Upper lobe of left lung (tissue), 6 donors: ENCODE measurements at regions not wholly inside any gene's neighbourhood (a gene's known extent, or its start where the extent isn't known, plus 50 kb on each side); places are given as distances from the start of the nearest gene placed in this dataset.

Experiments
- ATAC-seq, 2 donors: fragments of 200-7000 bp; cut with Tn5 transposase; one replicate each; pipeline ENCODE4 v1.9.1; 2022; ENCODE audit warnings: mild to moderate bottlenecking in 2 of 2, moderate library complexity in 2 of 2; ENCODE audit not compliant: low FRiP score in 2 of 2
- DNase-seq, 2 donors: peaks; one replicate each; pipeline ENCODE4 v3.0.0-alpha.2; 2019 to 2020
- H3K27ac ChIP-seq, 4 donors: fragments of 200-600 bp; sonication (generic); one replicate each; pipeline ENCODE4 v1.5.1; 2016 to 2019
- H3K27me3 ChIP-seq, 4 donors: fragments of 200-600 bp; sonication (generic); one replicate each; pipeline ENCODE4 v1.5.1; 2017 to 2019
- H3K36me3 ChIP-seq, 4 donors: fragments of 200-600 bp; sonication (generic); one replicate each; pipeline ENCODE4 v1.5.1; 2016 to 2019
- H3K4me1 ChIP-seq, 4 donors: fragments of 200-600 bp; sonication (generic); one replicate each; pipeline ENCODE4 v1.5.1; 2018 to 2019
- H3K4me3 ChIP-seq, 4 donors: fragments of 200-600 bp; sonication (generic); one replicate each; pipeline ENCODE4 v1.5.1; 2017 to 2019; ENCODE audit warnings: mild to moderate bottlenecking in 2 of 4, moderate library complexity in 1 of 4
- H3K9me3 ChIP-seq, 4 donors: fragments of 200-600 bp; sonication (generic); one replicate each; pipeline ENCODE4 v1.5.1; 2018 to 2019
- EP300 ChIP-seq, 4 donors: sonication (generic); formaldehyde crosslinking; IDR thresholded peaks; one replicate each; pipeline ENCODE4 v1.5.1; 2017; ENCODE audit warnings: antibody characterized with exemption in 4 of 4, control low read depth in 2 of 4
- POLR2A ChIP-seq, 4 donors: fragments of 450-650 bp; IDR thresholded peaks; one replicate each; pipeline ENCODE4 v1.5.1; 2016 to 2017; ENCODE audit warnings: antibody characterized with exemption in 4 of 4, mild to moderate bottlenecking in 2 of 4
- POLR2AphosphoS5 ChIP-seq, 2 donors: sonication (generic); formaldehyde crosslinking; IDR thresholded peaks; one replicate each; pipeline ENCODE4 v1.5.1; 2017; ENCODE audit warnings: antibody characterized with exemption in 2 of 2
- WGBS, 2 donors: methylation state at CpG; one replicate each; pipeline ENCODE4 v1.1.5; 2017 to 2018; 5-methylcytosine and 5-hydroxymethylcytosine counted together
- TF ChIP-seq, protein P1 (sequence below), 6 experiments: fragments of 450-650 bp in 4 of 6; fragments of 200-600 bp in 2 of 6; sonication (generic) in 2 of 6; IDR thresholded peaks; one replicate each; pipeline ENCODE4 v1.5.1; 2016 to 2019; ENCODE audit warnings: antibody characterized with exemption in 6 of 6
- donor health status: DM: no; HTN: no; CAD: no; lungs with moderate emphysema.
- donor health status: DM: no; HTN: yes; CAD: no; lungs with severe emphysema.

DNA sequence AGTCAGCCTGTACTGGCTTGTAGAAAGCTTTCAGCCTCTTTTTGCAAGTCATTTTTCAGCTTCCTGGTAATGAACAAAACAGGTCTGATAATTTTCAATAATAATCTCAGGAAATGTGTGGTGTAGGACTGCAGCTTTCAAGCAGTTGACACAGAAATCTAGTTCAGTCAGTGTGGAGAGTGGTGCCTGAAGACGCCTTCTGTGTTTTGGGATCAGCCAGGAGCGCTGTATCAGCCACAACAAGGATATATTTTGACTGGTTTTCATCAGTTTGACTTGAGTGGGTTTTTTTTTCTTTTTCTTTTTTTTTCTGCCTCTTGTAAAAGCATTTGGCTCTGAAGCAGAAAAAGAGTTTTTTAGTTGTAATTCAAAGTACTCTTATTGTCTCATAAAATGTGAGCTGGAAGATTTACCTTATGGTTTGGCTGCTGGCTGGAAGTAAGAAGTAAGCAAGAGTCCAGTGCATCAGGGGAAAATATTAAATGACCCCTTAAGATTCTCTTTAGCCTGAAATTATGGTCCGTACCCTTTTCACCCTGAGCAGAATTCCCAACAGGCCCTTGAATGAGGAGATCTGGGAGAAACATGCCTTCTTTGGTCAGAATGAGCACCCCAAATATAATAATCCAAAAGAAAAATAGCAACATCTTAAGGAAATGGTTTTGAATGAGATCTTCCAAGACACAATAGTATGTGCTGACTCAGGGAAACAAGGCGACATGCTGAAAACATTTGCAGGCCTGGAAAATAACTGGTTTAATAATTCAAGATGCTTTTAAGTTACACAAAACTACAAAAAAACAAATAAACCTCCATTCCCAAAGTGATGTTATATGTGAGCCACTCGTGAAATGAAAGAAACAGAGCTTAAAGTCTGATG, 332.7 kb upstream of the ADAMTS9 start:
- Histone ChIP-seq H3K4me1 (no peaks in the 10 kb centered on the region), H3K36me3 (no peaks in the 10 kb centered on the region), H3K27ac (no peak overlapping the region), H3K9me3 (no peaks in the 10 kb centered on the region), H3K27me3 (no peaks in the 10 kb centered on the region), H3K4me3 (no peak overlapping the region)
- ATAC-seq (no peak), DNase-seq (no peak)
- TF ChIP-seq EP300 (IDR thresholded peaks at IDR 0.05) (no peak), POLR2AphosphoS5 (IDR thresholded peaks at IDR 0.05) (no peak), POLR2A (IDR thresholded peaks at IDR 0.05) (no peak)
- TF ChIP-seq, protein P1, sequence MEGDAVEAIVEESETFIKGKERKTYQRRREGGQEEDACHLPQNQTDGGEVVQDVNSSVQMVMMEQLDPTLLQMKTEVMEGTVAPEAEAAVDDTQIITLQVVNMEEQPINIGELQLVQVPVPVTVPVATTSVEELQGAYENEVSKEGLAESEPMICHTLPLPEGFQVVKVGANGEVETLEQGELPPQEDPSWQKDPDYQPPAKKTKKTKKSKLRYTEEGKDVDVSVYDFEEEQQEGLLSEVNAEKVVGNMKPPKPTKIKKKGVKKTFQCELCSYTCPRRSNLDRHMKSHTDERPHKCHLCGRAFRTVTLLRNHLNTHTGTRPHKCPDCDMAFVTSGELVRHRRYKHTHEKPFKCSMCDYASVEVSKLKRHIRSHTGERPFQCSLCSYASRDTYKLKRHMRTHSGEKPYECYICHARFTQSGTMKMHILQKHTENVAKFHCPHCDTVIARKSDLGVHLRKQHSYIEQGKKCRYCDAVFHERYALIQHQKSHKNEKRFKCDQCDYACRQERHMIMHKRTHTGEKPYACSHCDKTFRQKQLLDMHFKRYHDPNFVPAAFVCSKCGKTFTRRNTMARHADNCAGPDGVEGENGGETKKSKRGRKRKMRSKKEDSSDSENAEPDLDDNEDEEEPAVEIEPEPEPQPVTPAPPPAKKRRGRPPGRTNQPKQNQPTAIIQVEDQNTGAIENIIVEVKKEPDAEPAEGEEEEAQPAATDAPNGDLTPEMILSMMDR (IDR thresholded peaks at IDR 0.05) = no peak
- WGBS, 2 donors = 65 to 72% methylated on average over 5 of the region's 5 CpGs

DNA sequence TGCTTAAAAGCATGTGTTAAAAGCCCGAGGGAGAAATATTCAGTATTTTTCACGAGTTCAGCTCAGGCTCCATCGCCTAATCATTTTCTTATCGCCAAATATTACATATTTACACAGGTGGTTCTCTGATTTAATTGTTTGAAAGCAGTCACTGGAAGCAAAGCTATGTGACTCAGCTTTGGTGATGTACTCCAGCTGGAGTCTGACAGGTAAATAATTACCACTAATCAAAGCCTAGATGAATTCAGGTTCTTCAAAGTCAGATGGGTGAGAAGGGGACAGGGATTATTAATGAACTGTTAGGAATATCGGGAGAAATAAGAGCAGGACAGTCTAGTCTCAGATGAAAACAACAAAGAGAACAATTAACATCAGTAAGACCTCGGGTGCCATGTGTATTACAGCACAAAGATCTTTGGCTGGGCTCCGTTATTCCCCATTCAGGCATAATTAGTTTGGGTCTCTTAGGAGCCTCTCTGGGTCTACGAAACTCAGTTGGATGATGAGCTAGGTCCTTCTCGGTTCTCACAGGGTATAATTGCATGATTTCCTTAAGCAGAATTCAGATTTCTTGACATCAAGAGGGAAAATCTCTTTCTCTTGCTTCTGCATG, 331.7 kb upstream of the ADAMTS9 start:
- Histone ChIP-seq H3K4me1 (no peaks in the 10 kb centered on the region), H3K4me3 (no peak overlapping the region), H3K27ac (no peak overlapping the region), H3K9me3 (no peaks in the 10 kb centered on the region), H3K27me3 (no peaks in the 10 kb centered on the region), H3K36me3 (no peaks in the 10 kb centered on the region)
- ATAC-seq (no peak), DNase-seq (no peak)
- TF ChIP-seq, protein P1 (IDR thresholded peaks at IDR 0.05) = no peak
- TF ChIP-seq POLR2A (IDR thresholded peaks at IDR 0.05) = no peak
- no peak for TF ChIP-seq EP300 (IDR thresholded peaks at IDR 0.05)
- no peak for TF ChIP-seq POLR2AphosphoS5 (IDR thresholded peaks at IDR 0.05)
- WGBS, 2 donors = 63 to 71% methylated on average over 9 of the region's 9 CpGs

DNA sequence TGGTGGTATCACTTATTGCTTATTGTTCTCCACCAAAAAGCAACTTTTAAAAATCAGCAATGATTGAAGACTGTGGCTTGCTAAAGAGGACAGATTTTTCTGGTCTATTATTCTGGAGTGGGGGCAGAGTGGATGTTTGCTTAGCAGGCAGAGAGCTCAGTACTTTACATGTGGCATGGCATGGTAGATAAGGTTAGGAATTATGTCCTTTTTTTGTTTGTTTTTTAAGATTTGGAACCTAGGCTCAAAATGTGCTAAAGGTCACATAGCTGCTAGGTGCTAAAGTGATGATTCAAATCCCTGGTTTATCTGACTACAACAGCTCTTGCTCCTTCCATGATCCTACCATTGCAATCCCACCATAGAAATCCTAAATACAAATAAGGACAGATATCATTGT, 331.0 kb upstream of the ADAMTS9 start:
- ATAC-seq = no peak
- no peak overlapping the region for H3K4me3 ChIP-seq
- H3K27ac ChIP-seq = no peak overlapping the region

DNA sequence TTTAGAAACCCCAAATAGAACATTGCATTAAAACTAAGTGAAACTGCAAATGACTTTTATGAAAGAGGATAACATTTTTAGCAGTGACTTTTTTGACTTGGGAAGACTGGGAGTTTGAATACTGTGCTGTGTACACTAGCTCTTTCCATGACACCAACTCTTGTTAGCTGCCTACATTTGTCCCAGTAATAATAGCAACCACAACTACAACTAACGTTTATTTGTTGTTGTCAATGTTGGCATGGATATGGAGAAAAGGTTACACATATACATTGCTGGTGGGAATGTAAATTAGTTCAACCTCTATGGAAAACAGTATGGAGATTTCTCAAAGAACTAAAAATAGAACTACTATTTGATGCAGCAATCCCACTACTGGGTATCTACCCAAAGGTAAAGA, 329.6 kb upstream of the ADAMTS9 start:
- WGBS, 2 donors = 78 to 82% methylated on average over 1 of the region's 1 CpG
- no peak for DNase-seq
- H3K4me1 ChIP-seq = no peaks in the 10 kb centered on the region
- no peak overlapping the region for H3K4me3 ChIP-seq
- no peaks in the 10 kb centered on the region for H3K36me3 ChIP-seq
- no peak for ATAC-seq
- no peak overlapping the region for H3K27ac ChIP-seq
- no peaks in the 10 kb centered on the region for H3K9me3 ChIP-seq
- TF ChIP-seq, protein P1 (IDR thresholded peaks at IDR 0.05) = no peak
- TF ChIP-seq EP300 (IDR thresholded peaks at IDR 0.05) = no peak
- TF ChIP-seq POLR2A (IDR thresholded peaks at IDR 0.05) = no peak
- TF ChIP-seq POLR2AphosphoS5 (IDR thresholded peaks at IDR 0.05) = no peak
- no peaks in the 10 kb centered on the region for H3K27me3 ChIP-seq

More for the DNA sequence above, 331.0 kb upstream of the ADAMTS9 start:
- Histone ChIP-seq H3K9me3 (no peaks in the 10 kb centered on the region), H3K27me3 (no peaks in the 10 kb centered on the region), H3K4me1 (no peaks in the 10 kb centered on the region), H3K36me3 (no peaks in the 10 kb centered on the region)
- no peak for DNase-seq
- TF ChIP-seq EP300 (IDR thresholded peaks at IDR 0.05) (no peak), POLR2AphosphoS5 (IDR thresholded peaks at IDR 0.05) (no peak), POLR2A (IDR thresholded peaks at IDR 0.05) (no peak)
- TF ChIP-seq, protein P1 (IDR thresholded peaks at IDR 0.05) = no peak
